SK-N-SH treated with all-trans-retinoic acid at 6 μM for 48 hours (cell line): ENCODE measurements at regions not wholly inside any gene's neighbourhood (a gene's known extent, or its start where the extent isn't known, plus 50 kb on each side); places are given as distances from the start of the nearest gene placed in this dataset.

Experiments
- ARNTL ChIP-seq: fragments of 450-650 bp; formaldehyde crosslinking; IDR thresholded peaks from 2 replicates; pipeline ENCODE4 v1.5.0; 2020; ENCODE audit warnings: low read depth, mild to moderate bottlenecking, moderate library complexity, borderline replicate concordance
- CSDC2 ChIP-seq: fragments of 250-450 bp; sonication (Bioruptor Pico); IDR thresholded peaks from 2 replicates; pipeline ENCODE4 v1.5.0; 2020; ENCODE audit warnings: mild to moderate bottlenecking, moderate library complexity
- SNAI2 ChIP-seq: fragments of 250-450 bp; sonication (Bioruptor Pico); IDR thresholded peaks from 2 replicates; pipeline ENCODE4 v1.5.0; 2020; ENCODE audit warnings: mild to moderate bottlenecking, moderate library complexity
- TF ChIP-seq, protein P1 (sequence below): fragments of 250-450 bp; sonication (Bioruptor Pico); IDR thresholded peaks from 2 replicates; pipeline ENCODE4 v1.5.1; 2021; ENCODE audit warnings: mild to moderate bottlenecking, moderate library complexity

DNA sequence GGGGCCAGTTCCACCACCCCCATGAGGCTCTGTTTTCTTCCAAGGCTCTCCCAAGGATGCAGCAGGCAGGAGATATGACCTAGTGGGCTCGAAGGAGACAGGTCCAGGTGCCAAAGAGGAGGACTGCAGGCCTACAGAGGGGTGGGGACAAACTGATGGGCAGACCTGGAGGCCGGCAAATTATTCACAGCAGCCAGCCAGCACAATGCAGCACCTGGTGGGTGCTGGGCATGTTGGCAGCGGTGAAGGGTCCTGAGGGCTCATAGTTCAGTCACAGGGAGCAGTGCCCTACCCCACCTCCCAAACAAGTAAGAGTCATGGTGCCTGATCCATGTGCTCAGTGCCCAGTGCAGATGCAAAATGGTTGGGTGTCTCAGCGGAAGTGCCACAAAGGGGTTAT is 171.7 kb downstream of the ABHD5 start:
- TF ChIP-seq, protein P1, sequence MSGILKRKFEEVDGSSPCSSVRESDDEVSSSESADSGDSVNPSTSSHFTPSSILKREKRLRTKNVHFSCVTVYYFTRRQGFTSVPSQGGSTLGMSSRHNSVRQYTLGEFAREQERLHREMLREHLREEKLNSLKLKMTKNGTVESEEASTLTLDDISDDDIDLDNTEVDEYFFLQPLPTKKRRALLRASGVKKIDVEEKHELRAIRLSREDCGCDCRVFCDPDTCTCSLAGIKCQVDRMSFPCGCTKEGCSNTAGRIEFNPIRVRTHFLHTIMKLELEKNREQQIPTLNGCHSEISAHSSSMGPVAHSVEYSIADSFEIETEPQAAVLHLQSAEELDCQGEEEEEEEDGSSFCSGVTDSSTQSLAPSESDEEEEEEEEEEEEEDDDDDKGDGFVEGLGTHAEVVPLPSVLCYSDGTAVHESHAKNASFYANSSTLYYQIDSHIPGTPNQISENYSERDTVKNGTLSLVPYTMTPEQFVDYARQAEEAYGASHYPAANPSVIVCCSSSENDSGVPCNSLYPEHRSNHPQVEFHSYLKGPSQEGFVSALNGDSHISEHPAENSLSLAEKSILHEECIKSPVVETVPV (CRISPR knock-in tag): no peak
- TF ChIP-seq SNAI2 (CRISPR knock-in tag) (no peak), CSDC2 (CRISPR knock-in tag) (no peak), ARNTL (CRISPR knock-in tag) (no peak)
